BE2C (cell line): ENCODE measurements at regions not wholly inside any gene's neighbourhood (a gene's known extent, or its start where the extent isn't known, plus 50 kb on each side); places are given as distances from the start of the nearest gene placed in this dataset.

ENCODE experiments used
- DNase-seq: peaks from one replicate; pipeline ENCODE4 v3.0.0-alpha.2; 2020
- H3K27me3 ChIP-seq: fragments of 250-450 bp; sonication (Bioruptor Pico); 2 replicates; pipeline ENCODE4 v1.5.1; 2020; ENCODE audit warnings: mild to moderate bottlenecking
- H3K36me3 ChIP-seq: fragments of 250-450 bp; sonication (Bioruptor Pico); 2 replicates; pipeline ENCODE4 v1.5.1; 2020; ENCODE audit warnings: mild to moderate bottlenecking
- H3K4me1 ChIP-seq: fragments of 250-450 bp; sonication (Bioruptor Pico); 2 replicates; pipeline ENCODE4 v1.5.1; 2020
- H3K4me3 ChIP-seq: 2 replicates; pipeline ENCODE4 v1.5.1; 2011; ENCODE audit warnings: low read depth, low read length
- H3K9me3 ChIP-seq: fragments of 250-450 bp; sonication (Bioruptor Pico); 2 replicates; pipeline ENCODE4 v1.5.1; 2020
- TF ChIP-seq, protein P1 (sequence below): IDR thresholded peaks from 2 replicates; pipeline ENCODE4 v1.5.1; 2012; ENCODE audit warnings: mild to moderate bottlenecking, low read depth, low read length

GRCh38 chr13:71261256-71261655 is 605.7 kb downstream of the DACH1 start:
- H3K9me3 ChIP-seq, result no peaks in the 10 kb centered on the region
- H3K4me1 ChIP-seq, result no peaks in the 10 kb centered on the region; the same call in 1 of the 2 replicates
- TF ChIP-seq, protein P1, sequence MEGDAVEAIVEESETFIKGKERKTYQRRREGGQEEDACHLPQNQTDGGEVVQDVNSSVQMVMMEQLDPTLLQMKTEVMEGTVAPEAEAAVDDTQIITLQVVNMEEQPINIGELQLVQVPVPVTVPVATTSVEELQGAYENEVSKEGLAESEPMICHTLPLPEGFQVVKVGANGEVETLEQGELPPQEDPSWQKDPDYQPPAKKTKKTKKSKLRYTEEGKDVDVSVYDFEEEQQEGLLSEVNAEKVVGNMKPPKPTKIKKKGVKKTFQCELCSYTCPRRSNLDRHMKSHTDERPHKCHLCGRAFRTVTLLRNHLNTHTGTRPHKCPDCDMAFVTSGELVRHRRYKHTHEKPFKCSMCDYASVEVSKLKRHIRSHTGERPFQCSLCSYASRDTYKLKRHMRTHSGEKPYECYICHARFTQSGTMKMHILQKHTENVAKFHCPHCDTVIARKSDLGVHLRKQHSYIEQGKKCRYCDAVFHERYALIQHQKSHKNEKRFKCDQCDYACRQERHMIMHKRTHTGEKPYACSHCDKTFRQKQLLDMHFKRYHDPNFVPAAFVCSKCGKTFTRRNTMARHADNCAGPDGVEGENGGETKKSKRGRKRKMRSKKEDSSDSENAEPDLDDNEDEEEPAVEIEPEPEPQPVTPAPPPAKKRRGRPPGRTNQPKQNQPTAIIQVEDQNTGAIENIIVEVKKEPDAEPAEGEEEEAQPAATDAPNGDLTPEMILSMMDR, result no peak
- H3K4me3 ChIP-seq, result no peak overlapping the region
- H3K27me3 ChIP-seq, result no peaks in the 10 kb centered on the region
- no peaks in the 10 kb centered on the region for H3K36me3 ChIP-seq
- no peak for DNase-seq

DNA sequence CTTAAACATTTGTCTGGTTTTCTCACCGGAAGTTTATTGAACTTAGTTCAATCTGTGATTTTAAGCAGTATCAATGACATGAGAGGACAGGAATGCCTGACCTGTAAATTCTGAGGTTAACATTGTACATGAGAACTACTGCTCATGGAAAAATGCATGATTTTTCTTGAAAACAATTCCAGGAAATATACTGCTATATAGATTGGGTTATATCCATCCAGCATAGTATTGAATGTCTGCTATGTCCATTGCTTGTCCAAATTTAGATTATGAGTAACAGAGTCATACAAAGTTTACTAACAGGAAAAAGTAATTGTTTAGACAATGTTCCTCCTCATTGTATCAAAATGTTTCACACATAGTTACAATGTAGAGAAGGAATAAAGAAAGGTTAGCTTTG is 606.8 kb downstream of the DACH1 start:
- H3K27me3 ChIP-seq, result no peaks in the 10 kb centered on the region
- no peaks in the 10 kb centered on the region for H3K36me3 ChIP-seq
- TF ChIP-seq, protein P1, result no peak
- H3K9me3 ChIP-seq, result no peaks in the 10 kb centered on the region
- no peak overlapping the region for H3K4me3 ChIP-seq
- DNase-seq, result no peak
- no peaks in the 10 kb centered on the region; the same call in 1 of the 2 replicates for H3K4me1 ChIP-seq

- TF ChIP-seq, protein P1, result no peak
- H3K36me3 ChIP-seq, result no peaks in the 10 kb centered on the region
- H3K4me1 ChIP-seq, result no peaks in the 10 kb centered on the region; the same call in 1 of the 2 replicates
- H3K4me3 ChIP-seq, result no peak overlapping the region
- no peaks in the 10 kb centered on the region for H3K27me3 ChIP-seq
- DNase-seq, result no peak
- H3K9me3 ChIP-seq, result no peaks in the 10 kb centered on the region
Measured at GRCh38 chr13:71255633-71256032, 611.4 kb downstream of the DACH1 start.

- no peaks in the 10 kb centered on the region for H3K9me3 ChIP-seq
- no peaks in the 10 kb centered on the region for H3K36me3 ChIP-seq
- H3K4me1 ChIP-seq, result no peaks in the 10 kb centered on the region; the same call in 1 of the 2 replicates
- H3K27me3 ChIP-seq, result no peaks in the 10 kb centered on the region
- TF ChIP-seq, protein P1, result no peak
- DNase-seq, result no peak
- H3K4me3 ChIP-seq, result no peak overlapping the region
Measured at GRCh38 chr13:71254384-71254783, 612.6 kb downstream of the DACH1 start.

DNA sequence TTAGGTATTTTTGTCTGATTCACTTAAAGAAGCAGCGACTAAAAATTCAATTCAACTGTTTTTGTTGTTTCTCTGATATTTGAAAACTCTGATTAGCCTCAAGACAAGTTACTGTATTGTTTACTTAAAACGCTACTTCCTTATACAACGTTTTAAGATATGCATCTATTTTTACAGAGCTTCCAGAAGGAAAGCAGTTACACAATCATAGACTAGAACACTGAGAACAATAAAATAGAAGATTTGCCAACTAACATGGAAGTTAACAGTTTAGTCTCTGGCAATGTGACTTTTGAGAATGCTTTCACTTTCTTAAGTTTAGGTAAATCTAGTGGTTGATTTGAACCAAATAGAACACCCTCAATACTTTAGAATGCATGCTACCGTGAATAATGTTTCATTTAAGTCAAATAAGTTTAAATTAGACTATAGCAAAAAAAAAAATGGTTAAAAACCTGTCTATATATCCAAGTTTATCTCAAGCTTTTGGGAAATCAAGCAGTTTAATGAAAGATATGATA is 614.8 kb downstream of the DACH1 start:
- Histone ChIP-seq H3K27me3 (no peaks in the 10 kb centered on the region), H3K4me1 (no peaks in the 10 kb centered on the region; the same call in 1 of the 2 replicates), H3K9me3 (no peaks in the 10 kb centered on the region), H3K4me3 (no peak overlapping the region), H3K36me3 (no peaks in the 10 kb centered on the region)
- TF ChIP-seq, protein P1, result no peak
- no peak for DNase-seq

DNA sequence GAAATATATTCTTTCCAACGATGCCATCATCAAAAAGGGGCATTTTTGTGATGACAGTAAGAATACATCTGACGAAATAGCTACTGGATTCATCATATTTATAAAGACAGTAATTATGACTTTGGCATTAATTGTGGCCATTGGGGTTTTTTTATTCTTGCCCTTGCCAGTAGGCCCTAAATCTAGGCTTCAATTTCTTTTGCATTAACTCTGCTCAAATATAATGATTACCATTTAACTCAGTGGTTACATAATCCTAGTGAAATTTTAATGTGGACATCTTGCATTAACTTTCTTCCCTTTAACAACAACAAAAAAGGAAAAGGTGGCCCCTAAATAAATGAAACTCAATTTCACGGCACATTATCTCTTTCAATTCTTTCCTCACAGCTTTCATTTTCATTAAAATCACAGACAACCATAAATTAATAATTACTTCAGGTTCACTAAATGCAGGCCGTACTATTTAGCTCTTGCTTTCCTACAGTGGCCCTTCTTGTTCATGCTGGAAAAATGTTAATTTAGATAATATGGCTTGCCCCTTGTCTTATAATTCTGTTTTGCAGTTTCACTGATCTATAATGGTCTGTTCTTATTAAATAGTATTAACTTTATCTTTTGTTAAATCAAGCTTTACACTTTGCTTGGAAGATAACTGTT is 615.6 kb downstream of the DACH1 start:
- Histone ChIP-seq H3K4me3 (no peak overlapping the region), H3K36me3 (no peaks in the 10 kb centered on the region), H3K9me3 (no peaks in the 10 kb centered on the region), H3K4me1 (no peaks in the 10 kb centered on the region; the same call in 1 of the 2 replicates), H3K27me3 (no peaks in the 10 kb centered on the region)
- TF ChIP-seq, protein P1, result no peak
- DNase-seq, result no peak
